ENCODE measurements at regions not wholly inside any gene's neighbourhood (a gene's known extent, or its start where the extent isn't known, plus 50 kb on each side); places are given as distances from the start of the nearest gene placed in this dataset.
"Not testable (repeated sequence)": the region's sequence is repeated elsewhere in the genome, so short reads cannot be mapped to it uniquely, and the experiment has no call there.

DNA sequence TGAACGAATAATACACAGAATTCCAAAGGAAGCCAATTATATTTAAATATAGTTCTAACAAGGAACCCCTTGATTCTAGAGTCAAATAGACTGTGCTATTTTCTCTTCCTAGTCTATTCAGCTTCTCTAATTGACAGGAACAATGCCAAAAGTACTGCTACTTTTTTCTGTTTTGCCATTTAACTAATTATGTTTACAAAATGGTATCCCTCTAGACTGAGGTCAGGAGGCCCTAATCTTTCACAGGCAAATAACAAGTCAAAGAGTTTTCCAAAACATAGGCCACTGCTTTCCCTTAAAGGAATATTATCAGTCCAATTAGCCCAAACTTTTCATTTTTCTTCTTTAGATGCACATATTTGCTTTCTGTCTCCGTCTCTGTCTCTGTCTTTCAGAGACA is 539.3 kb downstream of the RFPL4B start:
- ATAC-seq (ENCODE audit: low FRiP score) (no peak), DNase-seq (ENCODE audit: low spot score) (no peak)
- TF ChIP-seq, protein P1, sequence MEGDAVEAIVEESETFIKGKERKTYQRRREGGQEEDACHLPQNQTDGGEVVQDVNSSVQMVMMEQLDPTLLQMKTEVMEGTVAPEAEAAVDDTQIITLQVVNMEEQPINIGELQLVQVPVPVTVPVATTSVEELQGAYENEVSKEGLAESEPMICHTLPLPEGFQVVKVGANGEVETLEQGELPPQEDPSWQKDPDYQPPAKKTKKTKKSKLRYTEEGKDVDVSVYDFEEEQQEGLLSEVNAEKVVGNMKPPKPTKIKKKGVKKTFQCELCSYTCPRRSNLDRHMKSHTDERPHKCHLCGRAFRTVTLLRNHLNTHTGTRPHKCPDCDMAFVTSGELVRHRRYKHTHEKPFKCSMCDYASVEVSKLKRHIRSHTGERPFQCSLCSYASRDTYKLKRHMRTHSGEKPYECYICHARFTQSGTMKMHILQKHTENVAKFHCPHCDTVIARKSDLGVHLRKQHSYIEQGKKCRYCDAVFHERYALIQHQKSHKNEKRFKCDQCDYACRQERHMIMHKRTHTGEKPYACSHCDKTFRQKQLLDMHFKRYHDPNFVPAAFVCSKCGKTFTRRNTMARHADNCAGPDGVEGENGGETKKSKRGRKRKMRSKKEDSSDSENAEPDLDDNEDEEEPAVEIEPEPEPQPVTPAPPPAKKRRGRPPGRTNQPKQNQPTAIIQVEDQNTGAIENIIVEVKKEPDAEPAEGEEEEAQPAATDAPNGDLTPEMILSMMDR (IDR thresholded peaks at IDR 0.05): no peak

DNA sequence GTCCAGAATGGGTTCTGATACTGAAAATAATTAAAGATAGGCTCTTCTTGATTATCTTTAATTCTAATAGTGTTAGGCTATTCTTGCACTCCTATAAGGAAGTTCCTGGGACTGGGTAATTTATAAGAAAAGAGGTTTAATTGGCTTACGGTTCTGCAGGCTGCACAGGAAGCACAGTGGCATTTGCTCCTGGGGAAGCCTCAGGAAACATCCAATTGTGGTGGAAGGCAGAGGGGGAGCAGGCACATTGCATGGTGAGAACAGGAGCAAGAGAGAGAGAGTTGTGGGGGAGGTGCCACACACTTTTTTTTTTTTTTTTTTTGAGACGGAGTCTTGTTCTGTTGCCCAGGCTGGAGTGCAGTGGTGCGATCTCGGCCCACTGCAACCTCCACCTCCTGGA is 540.3 kb downstream of the RFPL4B start:
- DNase-seq (ENCODE audit: low spot score); ATAC-seq (ENCODE audit: low FRiP score): not testable (repeated sequence)

DNA sequence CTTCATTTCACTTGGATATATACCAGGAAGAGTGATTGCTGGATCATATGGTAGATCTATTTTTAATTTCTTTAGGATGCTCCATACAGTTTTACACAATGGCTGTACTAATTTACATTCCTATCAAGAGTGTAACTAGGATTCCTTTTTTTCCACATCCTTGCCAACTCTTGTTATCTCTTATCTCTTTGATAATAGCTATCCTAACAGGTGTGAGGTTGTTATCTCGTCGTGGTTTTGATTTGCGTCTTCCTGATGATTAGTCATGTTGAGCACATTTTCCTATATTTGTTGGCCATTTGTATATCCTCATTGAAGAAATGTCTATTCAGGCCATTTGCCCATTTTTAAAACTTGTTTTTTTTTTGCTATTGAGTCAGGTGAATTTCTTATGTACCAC is 552.4 kb downstream of the RFPL4B start:
- no peak for DNase-seq (ENCODE audit: low spot score)
- ATAC-seq (ENCODE audit: low FRiP score): no peak
- TF ChIP-seq, protein P1 (IDR thresholded peaks at IDR 0.05): no peak

DNA sequence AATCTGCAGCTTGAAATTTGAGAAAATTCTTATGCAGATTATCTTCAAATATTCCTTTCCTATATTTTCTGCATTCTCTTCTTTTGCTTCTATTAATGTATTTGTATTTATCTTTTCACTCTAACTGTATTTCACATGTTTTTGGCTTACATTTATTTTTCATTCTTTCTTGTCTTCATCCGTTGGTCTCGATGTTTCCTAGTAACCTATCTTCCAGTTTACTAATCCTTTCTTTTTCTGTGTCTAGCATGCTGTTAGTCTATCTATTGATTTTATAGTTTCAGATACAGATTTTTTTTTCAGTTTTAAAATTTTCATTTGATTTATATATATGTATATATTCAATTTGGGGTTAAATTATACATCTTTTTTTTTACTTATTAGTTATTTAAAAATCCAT is 556.2 kb downstream of the RFPL4B start:
- DNase-seq (ENCODE audit: low spot score) (no peak), ATAC-seq (ENCODE audit: low FRiP score) (no peak)
- TF ChIP-seq, protein P1 (IDR thresholded peaks at IDR 0.05): no peak

DNA sequence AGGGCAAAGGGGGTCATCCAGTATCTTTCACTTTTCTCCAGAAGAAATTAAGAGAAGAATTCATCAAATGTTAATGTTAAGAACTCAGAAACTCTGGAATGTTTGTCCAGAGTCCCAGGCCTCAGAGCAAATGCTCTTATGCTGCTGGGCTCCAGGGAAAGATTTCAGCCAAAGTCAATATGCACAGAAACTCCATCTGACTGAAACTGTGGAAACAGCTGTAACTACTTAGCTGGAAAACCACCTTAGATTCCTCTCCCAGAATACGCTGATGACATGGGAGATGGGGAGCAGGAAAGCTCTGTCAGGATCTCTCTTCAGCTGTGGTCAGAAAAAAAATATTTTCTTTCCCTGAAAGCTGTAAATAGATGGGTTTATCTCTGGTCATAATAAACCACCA is 559.6 kb downstream of the RFPL4B start:
- DNase-seq (ENCODE audit: low spot score): no peak
- TF ChIP-seq, protein P1 (IDR thresholded peaks at IDR 0.05): no peak
- ATAC-seq (ENCODE audit: low FRiP score): no peak

DNA sequence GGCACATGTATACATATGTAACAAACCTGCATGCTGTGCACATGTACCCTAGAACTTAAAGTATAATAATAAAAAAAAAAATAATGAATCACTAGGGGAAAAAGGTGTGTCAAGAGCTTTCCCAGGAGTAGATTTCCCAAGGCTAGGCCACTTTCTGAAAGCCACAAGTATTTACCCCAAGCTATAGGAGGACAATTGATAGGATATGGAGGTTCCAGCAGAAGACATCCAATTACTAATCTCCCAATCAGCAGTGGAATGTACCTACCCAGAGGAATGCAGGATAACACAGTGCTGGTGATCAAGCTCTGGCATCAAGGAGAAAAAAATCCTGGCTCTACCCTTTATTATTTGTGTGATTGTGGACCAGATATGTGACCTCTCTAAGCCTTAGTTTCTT is 562.7 kb downstream of the RFPL4B start:
- ATAC-seq (ENCODE audit: low FRiP score) (no peak), DNase-seq (ENCODE audit: low spot score) (no peak)
- TF ChIP-seq, protein P1 (IDR thresholded peaks at IDR 0.05): no peak

DNA sequence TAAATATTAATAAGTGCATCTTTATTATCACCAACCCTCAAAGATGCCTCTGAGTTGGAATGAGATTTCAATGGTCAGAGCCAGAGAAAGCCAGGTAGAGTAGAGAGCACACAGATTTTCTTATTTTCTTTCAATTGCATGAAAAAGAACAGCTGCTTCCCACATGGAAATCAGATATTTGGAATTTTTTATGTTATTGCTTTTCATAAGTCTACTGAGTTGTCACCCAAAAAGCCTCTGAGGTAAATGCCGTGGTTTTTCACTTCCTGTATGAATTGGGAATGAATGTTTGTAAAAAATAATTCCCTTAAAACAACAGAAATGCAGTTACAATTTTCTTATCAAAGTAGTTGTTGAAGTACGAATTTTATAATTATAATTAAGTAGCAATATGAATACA is 563.1 kb downstream of the RFPL4B start:
- no peak for ATAC-seq (ENCODE audit: low FRiP score)
- no peak for DNase-seq (ENCODE audit: low spot score)
- TF ChIP-seq, protein P1 (IDR thresholded peaks at IDR 0.05): no peak

DNA sequence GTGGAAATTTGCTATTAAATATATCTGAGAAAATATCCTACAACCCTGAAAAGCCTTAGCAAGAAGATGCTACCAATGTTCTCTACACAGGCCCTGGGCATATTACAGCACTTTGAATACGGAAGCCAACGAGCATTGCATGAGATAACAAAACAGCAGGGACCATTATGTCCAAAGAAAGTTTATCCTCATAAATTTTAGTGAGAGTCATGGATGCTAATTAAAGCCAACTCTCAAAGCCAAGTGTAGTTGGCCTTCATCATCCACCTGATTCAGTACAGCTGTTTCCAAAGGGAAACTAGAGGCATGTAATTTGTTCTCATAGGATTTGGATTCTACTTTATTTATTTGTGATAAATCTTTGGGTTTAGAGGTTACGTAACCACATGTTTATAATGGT is 564.8 kb downstream of the RFPL4B start:
- no peak for ATAC-seq (ENCODE audit: low FRiP score)
- TF ChIP-seq, protein P1 (IDR thresholded peaks at IDR 0.05): no peak
- DNase-seq (ENCODE audit: low spot score): no peak
